ENCODE measurements at regions not wholly inside any gene's neighbourhood (a gene's known extent, or its start where the extent isn't known, plus 50 kb on each side); places are given as distances from the start of the nearest gene placed in this dataset.

- no peak overlapping the region for H3K4me3 ChIP-seq (ENCODE audit: low read length)
- TF ChIP-seq CTCF (conservative IDR thresholded peaks at IDR 0.05; ENCODE audit: low read depth, low read length), result no peak
- no peak for DNase-seq (ENCODE audit: low read depth)
These were observed 789.1 kb downstream of the PCDH18 start for GRCh38 chr4:136743238-136743637.

GRCh38 chr4:136742333-136742732, 790.0 kb downstream of the PCDH18 start:
- DNase-seq (ENCODE audit: low read depth), result no peak
- H3K4me3 ChIP-seq (ENCODE audit: low read length), result no peak overlapping the region
- TF ChIP-seq CTCF (conservative IDR thresholded peaks at IDR 0.05; ENCODE audit: low read depth, low read length), result no peak

- TF ChIP-seq CTCF (conservative IDR thresholded peaks at IDR 0.05; ENCODE audit: low read depth, low read length), result no peak
- H3K4me3 ChIP-seq (ENCODE audit: low read length), result no peak overlapping the region
- no peak for DNase-seq (ENCODE audit: low read depth)
These were observed 790.8 kb downstream of the PCDH18 start for GRCh38 chr4:136741468-136741867.

GRCh38 chr4:136740326-136740725, 792.0 kb downstream of the PCDH18 start:
- no peak for TF ChIP-seq CTCF (conservative IDR thresholded peaks at IDR 0.05; ENCODE audit: low read depth, low read length)
- H3K4me3 ChIP-seq (ENCODE audit: low read length), result no peak overlapping the region
- DNase-seq (ENCODE audit: low read depth), result no peak

GRCh38 chr4:136737066-136737465, 795.2 kb downstream of the PCDH18 start:
- DNase-seq (ENCODE audit: low read depth), result no peak
- no peak overlapping the region for H3K4me3 ChIP-seq (ENCODE audit: low read length)
- TF ChIP-seq CTCF (conservative IDR thresholded peaks at IDR 0.05; ENCODE audit: low read depth, low read length), result no peak

- no peak for DNase-seq (ENCODE audit: low read depth)
- no peak for TF ChIP-seq CTCF (conservative IDR thresholded peaks at IDR 0.05; ENCODE audit: low read depth, low read length)
- no peak overlapping the region for H3K4me3 ChIP-seq (ENCODE audit: low read length)
These were observed 801.3 kb downstream of the PCDH18 start for GRCh38 chr4:136731025-136731424.

GRCh38 chr4:136725286-136726081, 806.8 kb downstream of the PCDH18 start:
- DNase-seq (ENCODE audit: low read depth), result no peak
- H3K4me3 ChIP-seq (ENCODE audit: low read length), result no peak overlapping the region
- TF ChIP-seq CTCF (conservative IDR thresholded peaks at IDR 0.05; ENCODE audit: low read depth, low read length), result no peak
